ENCODE measurements at regions not wholly inside any gene's neighbourhood (a gene's known extent, or its start where the extent isn't known, plus 50 kb on each side); places are given as distances from the start of the nearest gene placed in this dataset.

- Mint-ChIP-seq H3K27me3 (ENCODE audit: low read depth) (peaks cover 27% of the 10 kb centered on the region), H3K4me1 (no peaks in the 10 kb centered on the region), H3K4me3 (no peak overlapping the region), H3K27ac (no peak overlapping the region), H3K9me3 (peaks cover 2% of the 10 kb centered on the region), H3K36me3 (ENCODE audit: low read depth) (no peaks in the 10 kb centered on the region)
- TF ChIP-seq CTCF (IDR thresholded peaks at IDR 0.05; ENCODE audit: unreplicated experiment in 3 of 3): no peak
Observed at GRCh38 chr10:46236941-46237681, 49.7 kb upstream of the ANTXRL start.
